GM19351 (cell line): ENCODE measurements at regions not wholly inside any gene's neighbourhood (a gene's known extent, or its start where the extent isn't known, plus 50 kb on each side); places are given as distances from the start of the nearest gene placed in this dataset.

ENCODE experiments used
- ATAC-seq: cut with Tn5 transposase; IDR thresholded peaks from one replicate; pipeline ENCODE4 v1.9.1; 2021; ENCODE audit warnings: mild to moderate bottlenecking, moderate library complexity; ENCODE audit not compliant: unreplicated experiment

DNA sequence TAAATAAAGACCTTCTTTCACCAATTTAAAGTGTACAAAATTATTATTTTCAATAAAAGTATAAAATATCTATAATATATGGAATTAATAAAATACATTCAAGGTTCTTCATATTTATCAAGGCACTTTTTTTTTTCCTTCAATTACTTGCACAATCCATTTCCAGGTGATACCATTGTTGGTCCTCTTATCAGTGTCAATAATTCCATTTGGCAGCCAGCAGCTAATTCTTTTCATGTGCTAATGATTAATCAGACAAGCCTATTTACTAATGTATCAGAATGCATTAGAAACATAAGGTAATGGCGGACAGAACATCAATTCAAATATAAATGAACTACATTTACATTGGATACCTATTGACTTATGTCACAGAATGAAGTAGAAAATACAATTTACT, 622.2 kb downstream of the TOX3 start:
- ATAC-seq = no peak

DNA sequence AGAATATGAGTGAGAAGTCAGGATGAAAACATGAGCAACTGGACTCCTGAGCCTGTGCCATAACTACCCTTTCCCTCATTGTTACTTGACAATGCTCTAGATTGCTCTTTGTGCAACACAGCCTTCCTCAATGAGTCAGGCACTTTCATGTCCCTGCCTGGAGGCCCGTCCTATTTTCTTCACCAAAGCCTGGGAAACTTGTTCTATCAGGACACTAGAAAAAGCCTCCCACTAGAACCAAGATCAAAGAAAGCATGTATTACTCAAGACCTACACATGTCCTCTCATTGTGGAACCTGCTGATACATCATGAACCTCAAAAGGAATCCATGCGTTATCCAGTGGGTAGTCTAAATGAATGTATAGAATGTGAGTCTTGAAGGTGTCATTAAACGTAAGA, 624.5 kb downstream of the TOX3 start:
- no peak for ATAC-seq

DNA sequence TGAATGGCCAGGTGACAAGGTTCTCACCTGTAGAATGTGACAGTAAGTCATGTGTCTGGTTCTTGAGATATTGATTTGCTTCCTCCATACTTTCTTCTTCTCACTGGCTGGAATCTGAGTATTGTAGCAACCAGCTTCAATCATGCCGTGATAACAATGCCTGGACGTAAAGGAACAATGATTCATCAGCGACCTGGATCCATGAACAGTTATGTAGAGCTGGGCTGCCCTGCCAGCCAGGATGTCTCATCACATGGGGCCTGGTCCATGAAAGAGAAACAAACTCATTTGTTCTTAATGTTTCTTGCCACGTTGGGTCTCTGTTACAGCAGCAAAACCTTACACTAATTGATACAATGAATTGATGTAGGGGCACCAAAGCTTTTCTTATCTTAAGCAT, 627.2 kb downstream of the TOX3 start:
- ATAC-seq = no peak

DNA sequence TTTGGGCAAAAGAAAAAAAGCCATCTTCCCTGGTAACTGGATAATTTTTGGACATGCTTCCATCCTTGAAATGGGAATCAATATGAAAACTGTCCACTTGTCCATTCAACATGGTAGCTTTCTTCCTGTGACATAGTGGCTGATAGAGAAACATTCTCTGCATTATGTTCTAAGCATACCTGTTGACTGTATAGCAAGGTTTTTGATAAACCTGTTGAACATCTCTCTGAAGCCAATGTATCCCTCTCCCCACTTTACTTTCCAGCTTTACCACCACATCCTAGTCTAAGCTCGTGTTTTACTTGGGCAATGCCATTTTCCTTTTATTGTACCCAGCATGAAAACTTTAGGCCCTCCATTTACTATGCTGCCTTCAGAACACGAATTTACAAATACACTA, 630.1 kb downstream of the TOX3 start:
- ATAC-seq = no peak

DNA sequence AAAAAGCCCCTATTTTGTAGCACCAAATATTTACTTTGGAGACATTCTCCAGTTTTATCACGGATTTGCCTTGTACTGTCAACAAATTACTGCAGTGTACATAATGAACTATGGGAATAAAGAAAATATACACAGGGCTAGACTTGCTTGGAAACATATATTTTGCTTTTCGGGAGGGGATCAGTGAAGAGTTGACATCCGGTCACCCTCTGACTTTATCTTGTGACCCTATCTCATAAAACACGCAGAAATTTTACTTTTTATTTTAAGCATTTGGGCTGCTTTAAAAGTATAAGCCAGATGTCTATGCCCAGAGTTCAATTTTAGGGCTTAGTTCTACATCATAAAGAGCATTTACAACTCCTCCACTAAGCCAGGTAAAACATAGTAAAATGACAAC, 630.7 kb downstream of the TOX3 start:
- ATAC-seq = no peak

DNA sequence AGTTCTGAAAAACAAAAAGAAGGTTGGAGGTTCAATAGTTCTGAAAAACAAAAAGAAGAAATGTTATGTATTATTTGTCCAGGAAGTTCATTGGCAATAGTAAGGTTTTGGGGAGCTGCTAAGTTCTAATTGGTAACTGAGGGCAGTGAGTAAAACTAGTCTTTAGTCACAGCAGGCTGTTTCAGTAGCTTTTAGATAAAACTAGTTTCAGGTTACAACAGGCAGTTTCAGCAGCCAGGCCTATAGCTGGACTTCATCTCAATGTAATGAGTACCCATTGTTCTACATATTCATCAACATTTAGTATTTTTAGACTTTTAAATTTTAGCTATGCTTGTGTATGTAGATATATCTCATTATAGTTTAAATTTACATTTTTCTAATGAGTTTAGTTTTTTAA, 639.3 kb downstream of the TOX3 start:
- no peak for ATAC-seq

DNA sequence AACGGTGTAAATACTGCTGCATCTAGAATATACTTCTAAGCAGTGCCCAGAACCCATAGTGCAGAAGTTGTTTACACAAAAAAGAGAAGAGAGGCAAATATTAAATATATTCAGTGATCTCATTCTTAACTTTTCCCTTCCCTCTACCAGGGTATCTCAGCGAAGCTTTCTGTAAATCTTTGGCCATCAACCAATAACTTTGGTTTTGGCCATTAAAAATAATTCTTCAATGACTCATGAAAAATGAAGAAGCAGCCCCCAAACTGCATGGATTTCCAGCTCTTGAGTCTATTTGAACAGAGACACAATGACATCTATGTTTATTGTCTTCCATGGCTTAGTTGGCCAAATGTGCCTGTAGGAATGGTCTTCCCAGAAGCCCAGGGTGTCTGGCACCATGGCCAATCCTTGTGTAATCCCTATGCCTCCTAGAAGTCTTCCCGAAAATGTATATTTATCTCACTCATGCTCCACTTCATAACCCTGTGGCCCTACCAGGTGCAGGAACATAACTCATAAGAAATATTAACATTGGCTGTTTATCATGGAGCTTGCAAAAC, 646.6 kb downstream of the TOX3 start:
- ATAC-seq = no peak

DNA sequence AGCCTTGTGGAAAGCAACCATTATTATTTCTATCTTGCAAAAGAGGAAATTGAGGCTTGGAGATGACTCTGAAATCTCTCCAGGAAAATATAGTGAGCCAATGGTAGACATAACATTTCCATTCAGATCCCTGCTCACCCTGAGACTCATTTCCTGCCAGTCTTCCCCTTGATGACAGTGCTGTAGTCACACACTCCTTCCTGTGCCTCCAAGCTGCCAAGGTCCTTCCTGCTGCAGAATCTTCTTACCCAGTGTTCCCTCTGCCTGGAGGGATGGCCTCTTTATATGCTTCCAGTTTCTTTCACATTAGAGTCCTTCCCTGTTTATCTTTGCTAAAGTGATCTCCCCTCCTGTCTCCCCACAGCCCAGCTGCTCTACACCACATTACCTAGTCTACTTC, 648.1 kb downstream of the TOX3 start:
- no peak for ATAC-seq

DNA sequence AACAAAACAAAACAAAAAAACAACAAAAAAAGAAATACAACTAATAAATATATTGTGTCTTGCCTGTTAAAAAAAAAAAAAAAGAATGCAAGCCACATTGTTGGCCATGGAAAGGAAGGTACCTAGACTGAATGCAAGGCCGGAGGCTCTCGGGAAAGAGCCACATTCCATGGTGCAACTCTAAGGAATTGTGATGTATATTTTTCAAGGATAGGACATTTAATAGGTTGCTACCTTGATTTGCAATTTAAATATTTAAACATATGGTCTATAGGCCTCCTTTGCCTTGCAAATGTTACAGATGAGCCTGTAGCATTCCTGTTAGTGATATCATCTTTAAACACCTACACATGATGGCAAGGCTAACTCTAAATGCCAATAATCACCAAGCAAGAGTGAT, 650.9 kb downstream of the TOX3 start:
- no peak for ATAC-seq

DNA sequence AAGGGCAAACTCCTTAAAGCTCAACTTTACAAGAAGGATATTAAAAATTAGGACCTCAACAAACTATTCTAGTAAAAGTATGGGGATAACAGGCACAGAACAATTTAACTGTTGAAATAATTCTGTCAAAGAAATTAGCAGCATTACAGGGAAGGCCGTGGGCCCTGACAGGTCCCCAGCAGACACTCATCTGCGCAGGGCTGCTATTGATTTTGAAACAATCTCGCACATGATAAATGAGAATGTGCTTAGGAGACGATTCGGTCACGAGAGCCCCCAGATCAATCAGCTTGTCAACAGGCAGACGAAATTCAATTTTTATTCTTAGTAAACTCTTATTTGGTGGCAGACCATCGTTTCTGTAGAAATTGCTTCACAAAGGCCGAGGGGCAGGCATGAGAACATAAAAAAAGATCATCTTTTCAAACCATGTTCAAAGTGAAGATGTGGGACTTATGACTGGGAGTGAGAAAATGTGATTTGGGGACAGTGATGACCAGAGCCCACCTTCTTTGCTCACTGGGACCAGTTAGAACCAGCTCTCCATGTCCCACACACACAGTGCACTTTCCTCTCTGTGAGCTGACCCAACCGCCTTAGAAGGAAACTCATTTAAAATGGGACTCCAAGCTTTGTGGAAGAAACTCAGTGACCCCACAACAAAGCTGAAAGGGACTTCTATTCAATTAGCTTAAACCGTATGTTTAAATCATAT, 654.5 kb downstream of the TOX3 start:
- no peak for ATAC-seq

DNA sequence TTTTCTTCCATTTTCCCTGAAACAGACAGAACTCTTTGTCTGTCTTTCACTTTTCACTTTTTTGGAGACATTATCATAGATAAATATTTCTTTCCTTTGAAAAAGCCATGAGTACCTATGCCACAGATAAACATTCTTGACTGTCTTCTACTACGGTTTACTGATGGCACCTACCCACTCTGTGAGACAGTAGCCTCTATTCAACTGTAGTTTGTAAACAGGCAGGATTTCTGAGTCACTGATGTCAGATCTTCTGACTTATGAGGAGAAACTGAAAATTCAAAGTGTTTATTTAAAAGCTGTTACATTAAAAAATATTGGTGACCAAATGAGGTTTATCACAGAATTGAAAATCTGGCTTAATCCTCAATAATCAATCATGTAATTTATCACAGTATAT, 658.4 kb downstream of the TOX3 start:
- ATAC-seq = no peak

DNA sequence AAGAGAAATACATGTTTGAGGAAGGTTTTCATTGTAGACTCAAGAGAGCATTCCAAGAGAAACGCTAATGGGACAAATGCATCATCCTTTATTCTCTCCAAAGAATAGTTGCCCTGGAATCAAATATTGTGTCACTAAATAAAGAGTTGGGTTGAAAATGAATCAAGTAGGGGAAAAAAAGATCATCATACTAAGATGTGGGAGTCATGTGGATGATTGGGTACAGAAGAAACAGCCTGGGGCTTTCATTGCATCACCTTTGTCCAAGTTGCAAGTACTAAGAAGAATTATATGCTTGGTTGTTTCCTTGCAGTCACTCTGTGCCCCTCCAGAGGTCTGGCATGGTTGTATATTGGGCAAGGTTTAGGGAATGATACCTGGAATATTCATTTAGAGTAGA, 658.9 kb downstream of the TOX3 start:
- no peak for ATAC-seq

DNA sequence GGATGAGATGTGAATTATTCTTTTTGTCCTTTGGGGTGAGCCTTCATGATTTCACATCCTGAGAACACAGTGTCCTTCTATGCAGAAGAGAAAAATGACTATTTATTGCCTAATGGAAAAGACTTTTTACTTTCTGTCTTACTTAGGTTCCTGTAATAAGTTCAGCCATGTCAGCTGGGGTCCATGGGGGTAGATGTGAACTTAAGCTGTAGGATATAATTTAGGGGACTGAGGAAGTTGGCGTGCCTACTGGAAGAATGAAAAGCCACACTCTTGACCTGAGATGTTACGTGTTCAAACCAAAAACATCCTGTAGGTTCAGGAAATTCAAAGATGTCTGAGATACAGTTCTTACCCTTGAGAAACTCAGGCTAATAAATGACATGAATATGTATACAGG, 660.5 kb downstream of the TOX3 start:
- ATAC-seq = no peak

DNA sequence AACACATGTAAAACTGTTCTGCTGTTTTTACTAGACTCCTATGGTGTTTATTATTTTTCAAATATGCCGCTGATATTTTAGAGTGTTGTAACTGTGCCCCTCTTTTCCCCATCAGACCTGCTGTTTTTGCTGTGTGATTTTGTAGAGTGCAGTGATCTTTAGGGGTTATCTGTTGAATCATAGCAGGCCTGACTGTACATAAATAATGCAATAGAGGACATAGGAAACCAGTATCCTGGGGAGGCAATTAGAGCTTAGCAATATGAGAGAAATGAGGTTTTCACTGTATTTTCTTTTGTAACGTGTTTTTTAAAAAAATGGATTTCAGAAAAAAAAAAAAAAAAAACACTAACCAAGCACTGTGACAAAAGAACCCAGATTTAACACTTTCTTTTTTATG, 662.2 kb downstream of the TOX3 start:
- ATAC-seq = no peak

DNA sequence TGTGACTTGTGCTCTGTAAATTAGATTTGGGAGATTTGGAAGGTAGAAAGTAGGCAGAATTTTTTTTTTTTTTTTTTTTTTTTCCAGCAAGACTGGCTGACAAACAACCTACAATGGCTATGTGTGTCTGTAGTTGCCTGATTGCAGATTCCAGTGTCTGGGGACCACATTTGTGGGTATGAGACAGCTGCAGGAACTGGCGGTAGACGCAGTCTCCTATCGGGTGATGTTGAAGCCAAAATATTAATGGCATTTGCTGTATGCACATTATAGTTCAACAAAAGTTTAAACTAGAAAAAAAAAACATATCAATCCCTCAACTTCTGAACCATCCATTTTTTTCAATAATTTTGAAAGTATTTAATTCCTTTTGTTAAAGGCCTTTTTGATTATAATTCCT, 665.2 kb downstream of the TOX3 start:
- ATAC-seq = no peak

DNA sequence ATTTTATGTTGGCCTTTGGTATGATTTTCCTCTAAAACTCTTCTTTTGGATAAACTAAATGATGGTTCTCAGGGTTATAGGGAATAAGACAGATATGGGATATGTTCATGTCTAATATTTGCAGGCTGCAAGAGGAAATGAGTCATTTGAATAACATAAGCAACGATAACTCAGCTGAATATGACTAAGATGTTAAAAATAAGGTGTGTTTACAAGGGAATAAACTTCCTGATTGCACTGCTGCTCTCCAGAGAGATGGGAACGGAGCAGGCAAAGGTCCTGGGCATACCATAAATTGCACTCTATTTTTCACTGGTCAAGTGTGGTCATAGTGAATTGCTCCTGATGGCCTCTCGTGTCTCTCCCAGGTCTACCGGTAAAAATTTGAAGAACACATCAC, 666.2 kb downstream of the TOX3 start:
- no peak for ATAC-seq

DNA sequence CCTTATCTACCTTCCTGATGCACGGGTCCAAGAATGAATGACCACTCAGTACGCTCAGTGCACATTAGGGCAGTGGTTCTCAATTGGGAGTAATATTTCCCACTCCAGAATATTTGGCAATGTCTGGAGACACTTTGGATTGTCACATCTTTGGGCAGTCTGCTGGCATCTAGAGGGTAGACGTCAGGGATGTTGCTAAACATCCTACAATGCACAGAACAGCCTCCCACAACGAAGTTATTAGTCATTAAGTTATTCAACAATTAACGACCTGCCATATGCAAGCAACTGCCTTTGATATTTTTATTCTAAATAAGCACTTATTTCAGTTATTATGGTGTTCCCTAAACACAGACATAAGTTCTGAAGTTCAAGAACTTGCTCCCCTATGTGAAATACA, 669.3 kb downstream of the TOX3 start:
- no peak for ATAC-seq

DNA sequence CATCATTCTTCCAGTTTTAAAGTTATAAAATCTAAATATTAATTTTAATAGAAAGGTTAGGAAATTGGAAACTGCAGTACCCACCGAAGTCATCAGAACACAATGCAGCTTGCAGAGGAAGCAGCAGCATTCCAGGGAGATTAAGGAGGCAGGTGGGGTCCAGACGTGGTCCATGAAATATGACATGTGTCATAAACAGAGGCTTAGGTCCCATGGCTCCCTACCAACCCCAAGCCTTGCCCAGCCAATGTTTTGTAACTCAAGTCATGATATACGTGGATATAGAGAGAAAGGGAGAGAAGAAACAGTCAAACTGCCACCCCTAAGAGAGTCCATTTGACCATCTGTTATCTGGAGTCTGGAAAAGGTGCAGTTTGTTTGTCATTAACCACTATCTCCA, 670.0 kb downstream of the TOX3 start:
- no peak for ATAC-seq

DNA sequence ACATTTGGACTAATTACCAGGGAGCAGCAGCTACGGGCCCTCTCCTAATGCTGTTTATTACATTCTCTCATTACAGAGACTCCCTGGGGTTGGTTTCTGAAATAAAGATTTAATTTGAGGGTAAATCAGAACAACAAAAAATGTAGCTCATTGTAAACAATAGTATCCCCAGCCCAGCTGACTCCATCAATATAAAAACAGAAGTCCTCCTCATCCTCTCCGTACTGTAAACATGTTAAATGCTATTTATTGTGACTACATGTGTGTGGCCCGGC, 670.4 kb downstream of the TOX3 start:
- ATAC-seq = no peak

DNA sequence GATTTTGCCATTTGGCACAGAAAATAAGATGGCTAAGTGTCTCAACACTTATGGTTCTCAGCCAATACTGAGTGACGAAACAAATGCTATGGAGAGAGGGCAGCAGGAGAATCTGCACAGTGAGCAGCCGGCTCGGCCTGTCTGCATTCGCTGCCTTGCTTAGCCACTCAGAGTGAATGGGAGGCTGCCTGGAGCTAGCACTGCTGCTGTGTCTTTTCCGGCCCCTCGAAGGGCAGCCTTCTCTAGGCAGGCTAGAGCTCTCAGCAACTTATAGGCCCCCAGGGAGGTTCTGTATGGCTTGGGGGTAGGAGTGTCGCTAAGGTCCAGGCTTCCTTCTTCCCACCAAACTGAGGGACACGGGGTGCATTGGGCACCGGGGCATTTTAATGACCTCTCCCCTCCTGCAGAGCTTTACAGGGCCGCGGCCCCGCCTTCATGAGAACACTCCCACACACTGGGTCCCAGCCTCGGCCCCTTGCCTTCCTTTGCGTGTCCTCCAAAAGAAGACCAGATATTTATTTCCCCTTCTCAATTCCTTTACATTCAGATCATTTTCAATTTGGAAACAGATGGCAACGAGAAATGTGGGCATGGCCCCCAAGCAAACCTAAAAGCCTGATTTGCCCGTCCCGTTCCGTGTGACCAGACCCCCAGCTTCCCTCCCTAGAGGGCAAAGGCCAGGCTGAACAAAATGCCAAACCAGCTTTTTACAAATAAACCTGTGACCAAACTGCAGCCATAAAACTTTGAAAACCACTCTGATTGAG, 670.9 kb downstream of the TOX3 start:
- ATAC-seq = no peak

DNA sequence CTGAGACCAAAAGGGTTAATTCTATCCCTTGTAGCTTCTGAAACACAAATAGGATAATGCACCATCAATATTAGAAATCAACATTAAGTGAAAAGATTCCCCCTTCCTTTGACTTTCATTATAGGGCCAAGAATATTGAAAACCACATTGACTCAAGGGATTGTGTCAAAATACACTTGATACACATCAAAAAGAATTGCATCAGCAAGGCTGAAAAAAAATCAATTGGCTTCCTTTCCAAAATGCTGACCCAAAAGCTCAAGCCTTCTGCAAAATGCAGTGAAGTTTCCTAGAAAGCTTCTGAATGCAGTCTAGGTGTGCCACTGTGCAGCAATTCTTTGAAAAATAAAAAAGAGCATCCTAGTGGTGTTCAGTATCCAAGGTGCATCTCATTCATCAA, 674.4 kb downstream of the TOX3 start:
- no peak for ATAC-seq

DNA sequence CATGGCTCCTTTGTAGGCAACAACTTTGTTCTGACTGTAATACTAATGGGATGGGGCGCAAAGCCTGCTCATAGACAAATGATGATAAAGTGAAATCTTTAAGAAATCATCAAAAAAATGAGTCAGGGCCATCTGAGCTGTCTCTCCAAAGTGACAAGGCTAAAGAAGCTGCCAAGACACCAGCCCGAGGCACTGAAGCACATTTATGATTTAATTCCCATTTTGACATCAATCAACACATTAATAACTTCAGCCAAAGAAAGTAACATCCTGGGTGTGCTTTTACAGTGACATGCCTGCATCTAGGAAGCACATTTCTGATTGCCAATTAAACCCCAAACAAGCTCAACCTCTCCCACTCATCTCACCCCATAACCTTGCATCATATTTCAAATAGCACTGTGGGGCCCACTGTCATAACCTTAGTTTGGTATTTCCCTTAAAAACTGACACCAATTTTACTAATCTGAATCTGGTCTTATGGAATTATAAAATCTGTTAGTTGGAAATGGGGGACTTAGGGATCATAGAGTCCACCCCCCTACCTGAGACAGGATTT, 676.6 kb downstream of the TOX3 start:
- no peak for ATAC-seq
